H1 (cell line): ENCODE measurements at regions not wholly inside any gene's neighbourhood (a gene's known extent, or its start where the extent isn't known, plus 50 kb on each side); places are given as distances from the start of the nearest gene placed in this dataset.

Source experiments
- CTCF ChIA-PET: fragments of 300-600 bp; sonication (Branson Sonifier 250); formaldehyde crosslinking; loops from one replicate; lab custom pipeline; 2021; ENCODE audit not compliant: partially characterized antibody; lab: Charles Lee
- POLR2A ChIA-PET: fragments of 300-600 bp; sonication (Branson Sonifier 250); formaldehyde crosslinking; loops from one replicate; lab custom pipeline; 2021; ENCODE audit warnings: inconsistent platforms; ENCODE audit not compliant: partially characterized antibody; lab: Charles Lee
- DNase-seq, 2 experiments: peaks; one replicate each; pipeline versions ENCODE4 v3.0.0 to v3.0.0-alpha.2; 2010 to 2022; ENCODE audit warnings: low spot score in 2 of 2, low read depth in 1 of 2, mixed read lengths in 1 of 2
- FAIRE-seq: peaks from 2 replicates; lab custom pipeline; 2011; peaks lifted over from hg19 to GRCh38; lab: Jason Lieb, UNC
- H2AFZ ChIP-seq: 2 replicates; pipeline ENCODE4 v1.8.1; 2012; ENCODE audit warnings: low read length, inconsistent platforms
- H2AK5ac ChIP-seq: 2 replicates; pipeline ENCODE4 v1.6.1; 2013; ENCODE audit warnings: low read depth, low read length
- H2BK120ac ChIP-seq: replicated peaks from 2 replicates; pipeline ENCODE3; 2013; ENCODE audit warnings: low read depth, low read length, inconsistent platforms
- H2BK12ac ChIP-seq: 2 replicates; pipeline ENCODE4 v1.6.1; 2013; ENCODE audit warnings: low read depth, low read length
- H2BK15ac ChIP-seq: 2 replicates; pipeline ENCODE4 v1.6.1; 2013; ENCODE audit warnings: low read length
- H2BK20ac ChIP-seq: 2 replicates; pipeline ENCODE4 v1.6.1; 2013; ENCODE audit warnings: low read length
- H2BK5ac ChIP-seq: 2 replicates; pipeline ENCODE4 v1.6.1; 2013; ENCODE audit warnings: low read depth, low read length
- H3K14ac ChIP-seq: 2 replicates; pipeline ENCODE4 v1.6.1; 2013; ENCODE audit warnings: inconsistent platforms; ENCODE audit not compliant: insufficient read length
- H3K18ac ChIP-seq: 2 replicates; pipeline ENCODE4 v1.6.1; 2013; ENCODE audit warnings: low read length; ENCODE audit errors: extremely low read depth
- H3K23ac ChIP-seq: 2 replicates; pipeline ENCODE4 v1.6.1; 2013; ENCODE audit warnings: inconsistent platforms; ENCODE audit not compliant: insufficient read length
- H3K23me2 ChIP-seq: 2 replicates; pipeline ENCODE4 v1.6.1; 2013; ENCODE audit warnings: low read depth, low read length
- H3K27ac ChIP-seq: 2 replicates; pipeline ENCODE4 v1.6.1; 2011; ENCODE audit warnings: low read depth, low read length, inconsistent platforms
- H3K27me3 ChIP-seq, 4 experiments: replicated peaks in 1 of 4; 1 replicate in 1 of 4; 2 replicates in 3 of 4; pipeline versions ENCODE4 v1.6.1 to v1.8.1; 2011 to 2013; ENCODE audit warnings: low read length in 3 of 4, mild to moderate bottlenecking in 3 of 4, inconsistent platforms in 2 of 4, mixed read lengths in 2 of 4, moderate library complexity in 1 of 4; ENCODE audit not compliant: control insufficient read depth in 3 of 4, insufficient read depth in 3 of 4; ENCODE audit errors: extremely low read depth in 1 of 4
- H3K36me3 ChIP-seq, 4 experiments: 2 replicates each; pipeline versions ENCODE4 v1.6.1 to v1.8.1; 2011 to 2013; ENCODE audit warnings: mild to moderate bottlenecking in 4 of 4, low read length in 3 of 4, moderate library complexity in 2 of 4, control low read depth in 1 of 4, inconsistent platforms in 1 of 4; ENCODE audit not compliant: insufficient read depth in 4 of 4, control insufficient read depth in 2 of 4
- H3K4ac ChIP-seq: replicated peaks from 2 replicates; pipeline ENCODE3; 2013; ENCODE audit warnings: low read length, low read depth, mixed read lengths, inconsistent platforms; ENCODE audit not compliant: insufficient read length
- H3K4me1 ChIP-seq, 4 experiments: replicated peaks in 1 of 4; 1 replicate in 1 of 4; 2 replicates in 3 of 4; pipeline versions ENCODE4 v1.6.1 to v1.8.1; 2011 to 2013; ENCODE audit warnings: low read length in 3 of 4, inconsistent platforms in 2 of 4, mixed read lengths in 1 of 4; ENCODE audit not compliant: insufficient read depth in 4 of 4, control insufficient read depth in 3 of 4
- H3K4me2 ChIP-seq, 2 experiments: 2 replicates each; pipeline versions ENCODE4 v1.6.1 to v1.8.1; 2011 to 2013; ENCODE audit warnings: low read depth in 2 of 2, low read length in 2 of 2, control low read depth in 1 of 2, inconsistent platforms in 1 of 2, mild to moderate bottlenecking in 1 of 2; ENCODE audit not compliant: insufficient read depth in 1 of 2
- H3K4me3 ChIP-seq, 4 experiments: fragments of 200-600, 300-600 bp in 1 of 4; sonication (generic), shearing (Covaris generic), sonication (Bioruptor Twin) in 1 of 4; 2 replicates each; pipeline versions ENCODE4 v1.5.1 to v1.8.1; 2011 to 2016; ENCODE audit warnings: low read length in 4 of 4, low read depth in 3 of 4, control low read depth in 2 of 4, inconsistent platforms in 2 of 4, mild to moderate bottlenecking in 2 of 4, mixed read lengths in 1 of 4, moderate library complexity in 1 of 4; ENCODE audit not compliant: insufficient read depth in 2 of 4; ENCODE audit errors: extremely low read depth in 1 of 4
- H3K56ac ChIP-seq: replicated peaks from 2 replicates; pipeline ENCODE3; 2013; ENCODE audit warnings: low read depth, mild to moderate bottlenecking, mixed read lengths, low read length, inconsistent platforms; ENCODE audit not compliant: insufficient read length
- H3K79me1 ChIP-seq: 2 replicates; pipeline ENCODE4 v1.6.1; 2013; ENCODE audit warnings: low read depth, low read length, control low read depth
- H3K79me2 ChIP-seq, 2 experiments: 2 replicates each; pipeline versions ENCODE4 v1.6.1 to v1.8.1; 2012 to 2013; ENCODE audit warnings: low read length in 2 of 2, mild to moderate bottlenecking in 2 of 2, inconsistent platforms in 1 of 2; ENCODE audit not compliant: insufficient read depth in 2 of 2, control insufficient read depth in 1 of 2
- H3K9ac ChIP-seq, 4 experiments: replicated peaks in 1 of 4; 1 replicate in 1 of 4; 2 replicates in 3 of 4; pipeline versions ENCODE4 v1.6.1 to v1.8.1; 2011 to 2013; ENCODE audit warnings: low read depth in 3 of 4, low read length in 3 of 4, control low read depth in 2 of 4, mild to moderate bottlenecking in 2 of 4, moderate library complexity in 2 of 4, inconsistent platforms in 1 of 4; ENCODE audit errors: extremely low read depth in 1 of 4
- H3K9me3 ChIP-seq, 2 experiments: 2 replicates each; pipeline versions ENCODE4 v1.6.1 to v1.8.1; 2012 to 2013; ENCODE audit warnings: mild to moderate bottlenecking in 2 of 2, moderate library complexity in 2 of 2, control low read depth in 1 of 2, inconsistent platforms in 1 of 2, low read depth in 1 of 2, low read length in 1 of 2, mixed read lengths in 1 of 2; ENCODE audit not compliant: insufficient read depth in 2 of 2
- H4K20me1 ChIP-seq, 2 experiments: replicated peaks in 1 of 2; 2 replicates each; pipeline versions ENCODE3 to v1.8.1; 2011 to 2013; ENCODE audit warnings: inconsistent platforms in 2 of 2, low read length in 2 of 2, mild to moderate bottlenecking in 1 of 2; ENCODE audit not compliant: insufficient read depth in 2 of 2, control insufficient read depth in 1 of 2
- H4K5ac ChIP-seq: 2 replicates; pipeline ENCODE4 v1.6.1; 2013; ENCODE audit warnings: low read length, low read depth, mixed read lengths, inconsistent platforms; ENCODE audit not compliant: insufficient read length
- H4K8ac ChIP-seq: 2 replicates; pipeline ENCODE4 v1.8.0; 2013; ENCODE audit warnings: mild to moderate bottlenecking, moderate library complexity, low read length, inconsistent platforms; ENCODE audit not compliant: insufficient read depth; ENCODE audit errors: extremely low read depth
- H4K91ac ChIP-seq: replicated peaks from 2 replicates; pipeline ENCODE3; 2013; ENCODE audit warnings: low read length, mixed read lengths, inconsistent platforms; ENCODE audit not compliant: insufficient read length
- CHD2 ChIP-seq: IDR thresholded peaks from 2 replicates; pipeline ENCODE4 v1.6.1; 2012; ENCODE audit warnings: low read length, improper control_type of control experiment
- EGR1 ChIP-seq: IDR thresholded peaks from 2 replicates; pipeline ENCODE4 v1.6.1; 2011; ENCODE audit warnings: low read depth, low read length, borderline replicate concordance
- GABPA ChIP-seq: IDR thresholded peaks from 2 replicates; pipeline ENCODE4 v1.6.1; 2011; ENCODE audit warnings: mild to moderate bottlenecking, low read length, moderate library complexity, borderline replicate concordance; ENCODE audit not compliant: insufficient read depth
- JUN ChIP-seq: IDR thresholded peaks from 2 replicates; pipeline ENCODE4 v1.6.1; 2011; ENCODE audit warnings: low read depth, mild to moderate bottlenecking, improper control_type of control experiment, low read length
- KDM1A ChIP-seq: fragments of 200-600, 300-600 bp; sonication (generic); IDR thresholded peaks from 2 replicates; pipeline ENCODE4 v1.7.1; 2016; ENCODE audit warnings: mild to moderate bottlenecking, low read length, borderline replicate concordance
- KDM5A ChIP-seq: fragments of 200-600 bp; IDR thresholded peaks from 2 replicates; pipeline ENCODE4 v1.7.1; 2012; ENCODE audit warnings: mild to moderate bottlenecking, low read length, inconsistent platforms, mixed read lengths
- NRF1 ChIP-seq: IDR thresholded peaks from 2 replicates; pipeline ENCODE4 v1.6.1; 2011; ENCODE audit warnings: mild to moderate bottlenecking, low read depth, low read length, improper control_type of control experiment
- POLR2AphosphoS5 ChIP-seq: IDR thresholded peaks from 2 replicates; pipeline ENCODE4 v1.6.1; 2011; ENCODE audit warnings: low read depth, low read length
- RNF2 ChIP-seq: fragments of 200-900, 300-1000 bp; sonication (generic); IDR thresholded peaks from 2 replicates; pipeline ENCODE4 v1.7.1; 2016; ENCODE audit warnings: borderline replicate concordance, low read depth, mild to moderate bottlenecking, antibody characterized with exemption, low read length; ENCODE audit not compliant: poor library complexity, severe bottlenecking; ENCODE audit errors: missing control alignments
- SIN3A ChIP-seq, 2 experiments: IDR thresholded peaks in 1 of 2; conservative IDR thresholded peaks in 1 of 2; 2 replicates each; pipeline ENCODE4 v1.6.1; 2011 to 2012; ENCODE audit warnings: low read length in 2 of 2, improper control_type of control experiment in 1 of 2, low read depth in 1 of 2, mild to moderate bottlenecking in 1 of 2
- SIX5 ChIP-seq: IDR thresholded peaks from 2 replicates; pipeline ENCODE4 v1.6.1; 2011; ENCODE audit warnings: mild to moderate bottlenecking, low read depth, low read length
- SUZ12 ChIP-seq: fragments of 200-600 bp; sonication (generic); IDR thresholded peaks from 2 replicates; pipeline ENCODE4 v1.6.1; 2012; ENCODE audit warnings: mild to moderate bottlenecking, inconsistent platforms, low read length, moderate library complexity, mixed read lengths
- TCF12 ChIP-seq: IDR thresholded peaks from 2 replicates; pipeline ENCODE4 v1.6.1; 2011; ENCODE audit warnings: low read depth, mild to moderate bottlenecking, low read length
- WGBS, 2 experiments: shearing (Covaris generic) in 1 of 2; methylation state at CpG; one replicate each; pipeline versions ENCODE4 v1.1.6 to v1.1.7; 2013 to 2015; ENCODE audit warnings: low lambda C conversion rate in 2 of 2, mixed read lengths in 2 of 2, inconsistent platforms in 1 of 2, low coverage in 1 of 2, missing lambda C conversion rate in 1 of 2; ENCODE audit not compliant: insufficient replicate concordance in 2 of 2, insufficient coverage in 1 of 2, insufficient read length in 1 of 2; ENCODE audit errors: extremely low coverage in 1 of 2, missing lambda C conversion rate in 1 of 2; 5-methylcytosine and 5-hydroxymethylcytosine counted together

DNA sequence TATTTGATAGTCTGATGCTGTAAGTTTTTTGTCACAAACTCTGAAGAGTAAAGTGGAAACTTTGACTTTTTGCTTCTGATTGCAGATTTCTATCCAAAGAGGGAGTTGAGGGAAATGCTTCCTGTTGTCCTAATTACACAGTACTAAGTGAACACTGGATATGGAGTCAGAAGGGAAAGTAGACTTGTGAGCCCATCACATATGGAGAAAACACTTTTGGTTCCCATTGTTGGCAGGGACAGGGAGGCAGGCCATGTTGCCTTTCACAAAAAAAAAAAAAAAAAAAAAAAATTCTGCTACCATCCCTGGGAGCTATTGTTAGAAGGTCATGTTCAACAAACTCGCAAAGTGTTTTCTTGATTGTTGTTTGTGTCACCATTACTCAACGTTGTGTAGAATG lies 144.3 kb downstream of the RPIA start:
- Histone ChIP-seq H3K79me1 (no peaks in the 10 kb centered on the region), H3K9ac (no peak overlapping the region), H3K23me2 (no peaks in the 10 kb centered on the region), H4K8ac (no peak overlapping the region), H3K23ac (no peak overlapping the region), H3K18ac (no peak overlapping the region), H2BK5ac (no peak overlapping the region), H3K14ac (no peak overlapping the region), H2BK15ac (no peak overlapping the region), H2BK120ac (no peak overlapping the region), H3K27me3 (no peaks in the 10 kb centered on the region), H3K79me2 (no peaks in the 10 kb centered on the region), H3K27ac (no peak overlapping the region), H3K4ac (no peak overlapping the region)
- no peak for FAIRE-seq
- TF ChIP-seq POLR2AphosphoS5 = no peak
- no peak for TF ChIP-seq SIX5
- TF ChIP-seq RNF2 = no peak
- TF ChIP-seq JUN = no peak
- no peak for TF ChIP-seq KDM5A
- no peak for TF ChIP-seq CHD2
- no peak for TF ChIP-seq GABPA
- TF ChIP-seq SIN3A (conservative IDR thresholded peaks at IDR 0.05 in 1 of 2, IDR thresholded peaks at IDR 0.05 in 1 of 2; ENCODE audit: low read depth in 1 of 2, low read length in 2 of 2) = no peak
- no peak for TF ChIP-seq KDM1A
- no peak for TF ChIP-seq EGR1
- TF ChIP-seq TCF12 = no peak
- no peak for TF ChIP-seq SUZ12
- no peak for TF ChIP-seq NRF1
- TF ChIP-seq, all 59 proteins: peak for 0
- DNase-seq = no peak
- H2AFZ ChIP-seq = no peak overlapping the region
- H2BK12ac ChIP-seq = no peak overlapping the region
- H3K9me3 ChIP-seq = no peaks in the 10 kb centered on the region
- no peak overlapping the region for H3K56ac ChIP-seq
- no peak overlapping the region for H3K4me3 ChIP-seq
- H4K91ac ChIP-seq = no peak overlapping the region
- WGBS, 2 experiments = 69% methylated on average over 2 of the region's 2 CpGs; no CpG with 5 or more reads in 1 of the 2 experiments
- no peaks in the 10 kb centered on the region for H3K36me3 ChIP-seq
- H3K4me2 ChIP-seq = no peak overlapping the region
- H2AK5ac ChIP-seq = no peak overlapping the region
- no peak overlapping the region for H2BK20ac ChIP-seq
- H4K20me1 ChIP-seq = no peaks in the 10 kb centered on the region
- CTCF ChIA-PET = no interaction called here
- H4K5ac ChIP-seq = no peak overlapping the region
- peaks cover 0 to 4% (median 0%) of the 10 kb centered on the region in 4 experiments; a peak in 2 of 7 replicates for H3K4me1 ChIP-seq
- POLR2A ChIA-PET = no interaction called here
